ENCODE measurements at regions not wholly inside any gene's neighbourhood (a gene's known extent, or its start where the extent isn't known, plus 50 kb on each side); places are given as distances from the start of the nearest gene placed in this dataset.

GRCh38 chr2:121897335-121897970, 142.0 kb downstream of the TSN start:
- 75 to 80% methylated on average over 5 of the region's 5 CpGs for WGBS, 2 experiments (ENCODE audit: low coverage in 1 of 2, low lambda C conversion rate in 2 of 2, missing lambda C conversion rate in 2 of 2)

DNA sequence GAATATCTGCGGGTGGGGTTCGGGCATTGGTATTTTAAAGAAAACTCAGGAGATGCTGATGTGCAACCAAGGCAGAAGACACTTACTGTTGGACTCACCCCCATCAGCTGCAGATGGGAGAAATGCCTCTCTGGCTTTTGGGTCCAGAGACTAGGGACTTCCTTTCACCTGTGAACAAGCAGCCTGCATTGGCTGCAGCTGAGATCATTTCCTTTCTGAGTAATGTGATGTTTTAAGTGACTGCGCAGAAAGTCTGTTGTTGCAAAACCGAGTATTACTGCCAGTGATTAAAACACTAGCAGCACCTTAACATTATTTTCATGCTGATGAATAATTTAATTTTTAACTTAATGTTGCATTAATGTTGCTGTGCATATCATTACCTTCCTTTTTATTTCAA, 143.0 kb downstream of the TSN start:
- Histone ChIP-seq H3K9me2 (ENCODE audit: insufficient read depth) (no peaks in the 10 kb centered on the region), H3F3A (ENCODE audit: insufficient read depth) (peaks cover 14% of the 10 kb centered on the region; the same call in 1 of the 2 replicates), H4K20me1 (ENCODE audit: insufficient read depth) (no peaks in the 10 kb centered on the region), H3K79me2 (ENCODE audit: insufficient read depth) (peaks cover 9% of the 10 kb centered on the region; the same call in 1 of the 2 replicates), H3K27me3 (replicated peaks; ENCODE audit: insufficient read depth) (no peaks in the 10 kb centered on the region), H3K9ac (peak overlapping the region; percentile 70), H3K4me2 (ENCODE audit: unreplicated experiment) (peak overlapping the region; percentile 29), H3K9me3 (ENCODE audit: low read depth) (no peaks in the 10 kb centered on the region), H3K4me3 (no peak overlapping the region), H3K27ac (peak overlapping the region; percentile 92), H3K4me1 (ENCODE audit: insufficient read depth) (peaks cover 20% of the 10 kb centered on the region), H3K36me3 (ENCODE audit: low read depth) (no peaks in the 10 kb centered on the region), H2AFZ (peak overlapping the region; percentile 69)
- TF ChIP-seq EZH2 (IDR thresholded peaks at IDR 0.05; ENCODE audit: insufficient read depth, poor library complexity, severe bottlenecking) (no peak), EZH2phosphoT487 (IDR thresholded peaks at IDR 0.05; ENCODE audit: insufficient read depth, low read depth) (no peak)
- in situ Hi-C loops (cut with MboI): no loop called here
- peak; percentile 83 for DNase-seq
- 0 to 49% methylated on average over 2 to 4 of the region's 4 CpGs for WGBS, 2 experiments (ENCODE audit: low coverage in 1 of 2, low lambda C conversion rate in 2 of 2, missing lambda C conversion rate in 2 of 2)

More at GRCh38 chr2:121897335-121897970, 142.0 kb downstream of the TSN start:
- H3K79me2 ChIP-seq (ENCODE audit: insufficient read depth): 0 out of 2 replicates have a peak, but pooled peaks cover under 1% of the 10 kb centered on the region
- peak overlapping the region; percentile 69 for H2AFZ ChIP-seq
- no peak overlapping the region for H3K9ac ChIP-seq
- no peaks in the 10 kb centered on the region for H3K36me3 ChIP-seq (ENCODE audit: low read depth)
- TF ChIP-seq EZH2phosphoT487 (IDR thresholded peaks at IDR 0.05; ENCODE audit: insufficient read depth, low read depth) (no peak), EZH2 (IDR thresholded peaks at IDR 0.05; ENCODE audit: insufficient read depth, poor library complexity, severe bottlenecking) (no peak)
- no peaks in the 10 kb centered on the region for H3K9me2 ChIP-seq (ENCODE audit: insufficient read depth)
- no peak overlapping the region for H3K4me3 ChIP-seq
- H3K9me3 ChIP-seq (ENCODE audit: low read depth): no peaks in the 10 kb centered on the region
- H3K27me3 ChIP-seq (replicated peaks; ENCODE audit: insufficient read depth): no peaks in the 10 kb centered on the region
- no peaks in the 10 kb centered on the region for H4K20me1 ChIP-seq (ENCODE audit: insufficient read depth)
- peaks cover 14% of the 10 kb centered on the region; the same call in 1 of the 2 replicates for H3F3A ChIP-seq (ENCODE audit: insufficient read depth)
- H3K27ac ChIP-seq: no peak overlapping the region; the same call in 1 of the 2 replicates
- peak; percentile 71 for DNase-seq
- in situ Hi-C loops (cut with MboI): no loop called here
- H3K4me1 ChIP-seq (ENCODE audit: insufficient read depth): peaks cover 20% of the 10 kb centered on the region
- no peak overlapping the region for H3K4me2 ChIP-seq (ENCODE audit: unreplicated experiment)

- in situ Hi-C loops (cut with MboI): no loop called here
Observed at GRCh38 chr2:121900391-121900790, 144.9 kb downstream of the TSN start.

GRCh38 chr2:121902171-121902591, 146.7 kb downstream of the TSN start:
- peak overlapping the region; percentile 74 for H3K4me2 ChIP-seq (ENCODE audit: unreplicated experiment)

More at GRCh38 chr2:121900391-121900790, 144.9 kb downstream of the TSN start:
- no peak overlapping the region for H2AFZ ChIP-seq
- peaks cover 14% of the 10 kb centered on the region; the same call in 1 of the 2 replicates for H3F3A ChIP-seq (ENCODE audit: insufficient read depth)
- H3K27ac ChIP-seq: no peak overlapping the region
- peaks cover 9% of the 10 kb centered on the region; the same call in 1 of the 2 replicates for H3K79me2 ChIP-seq (ENCODE audit: insufficient read depth)
- H3K9me3 ChIP-seq (ENCODE audit: low read depth): no peaks in the 10 kb centered on the region
- no peaks in the 10 kb centered on the region for H3K9me2 ChIP-seq (ENCODE audit: insufficient read depth)
- H3K4me2 ChIP-seq (ENCODE audit: unreplicated experiment): no peak overlapping the region
- H3K36me3 ChIP-seq (ENCODE audit: low read depth): no peaks in the 10 kb centered on the region
- DNase-seq: no peak
- H3K27me3 ChIP-seq (replicated peaks; ENCODE audit: insufficient read depth): no peaks in the 10 kb centered on the region
- H3K4me1 ChIP-seq (ENCODE audit: insufficient read depth): peaks cover 20% of the 10 kb centered on the region
- TF ChIP-seq EZH2 (IDR thresholded peaks at IDR 0.05; ENCODE audit: insufficient read depth, poor library complexity, severe bottlenecking) (no peak), EZH2phosphoT487 (IDR thresholded peaks at IDR 0.05; ENCODE audit: insufficient read depth, low read depth) (no peak)
- no peak overlapping the region for H3K4me3 ChIP-seq
- H3K9ac ChIP-seq: no peak overlapping the region
- no peaks in the 10 kb centered on the region for H4K20me1 ChIP-seq (ENCODE audit: insufficient read depth)
- 79 to 87% methylated on average over 8 of the region's 8 CpGs for WGBS, 2 experiments (ENCODE audit: low coverage in 1 of 2, low lambda C conversion rate in 2 of 2, missing lambda C conversion rate in 2 of 2)

More at GRCh38 chr2:121902171-121902591, 146.7 kb downstream of the TSN start:
- Histone ChIP-seq H3K9me2 (ENCODE audit: insufficient read depth) (no peaks in the 10 kb centered on the region), H3K27ac (peak overlapping the region; percentile 70), H2AFZ (peak overlapping the region; percentile 91), H3K27me3 (replicated peaks; ENCODE audit: insufficient read depth) (no peaks in the 10 kb centered on the region), H3K79me2 (ENCODE audit: insufficient read depth) (peaks cover 14% of the 10 kb centered on the region; the same call in 1 of the 2 replicates), H3K9ac (peak overlapping the region; percentile 83), H3K36me3 (ENCODE audit: low read depth) (no peaks in the 10 kb centered on the region), H3K4me1 (ENCODE audit: insufficient read depth) (peaks cover 20% of the 10 kb centered on the region), H3K4me3 (peak overlapping the region; percentile 73), H3K9me3 (ENCODE audit: low read depth) (no peaks in the 10 kb centered on the region), H3F3A (ENCODE audit: insufficient read depth) (peaks cover 14% of the 10 kb centered on the region; the same call in 1 of the 2 replicates), H4K20me1 (ENCODE audit: insufficient read depth) (no peaks in the 10 kb centered on the region)
- peak; percentile 89 for DNase-seq
- TF ChIP-seq EZH2phosphoT487 (IDR thresholded peaks at IDR 0.05; ENCODE audit: insufficient read depth, low read depth): no peak
- no peak for TF ChIP-seq EZH2 (IDR thresholded peaks at IDR 0.05; ENCODE audit: insufficient read depth, poor library complexity, severe bottlenecking)
- WGBS, 2 experiments (ENCODE audit: low coverage in 1 of 2, low lambda C conversion rate in 2 of 2, missing lambda C conversion rate in 2 of 2): 43 to 47% methylated on average over 16 to 18 of the region's 18 CpGs
- in situ Hi-C loops (cut with MboI): no loop called here
